ENCODE measurements at regions not wholly inside any gene's neighbourhood (a gene's known extent, or its start where the extent isn't known, plus 50 kb on each side); places are given as distances from the start of the nearest gene placed in this dataset.
"Not testable (repeated sequence)": the region's sequence is repeated elsewhere in the genome, so short reads cannot be mapped to it uniquely, and the experiment has no call there.

DNA sequence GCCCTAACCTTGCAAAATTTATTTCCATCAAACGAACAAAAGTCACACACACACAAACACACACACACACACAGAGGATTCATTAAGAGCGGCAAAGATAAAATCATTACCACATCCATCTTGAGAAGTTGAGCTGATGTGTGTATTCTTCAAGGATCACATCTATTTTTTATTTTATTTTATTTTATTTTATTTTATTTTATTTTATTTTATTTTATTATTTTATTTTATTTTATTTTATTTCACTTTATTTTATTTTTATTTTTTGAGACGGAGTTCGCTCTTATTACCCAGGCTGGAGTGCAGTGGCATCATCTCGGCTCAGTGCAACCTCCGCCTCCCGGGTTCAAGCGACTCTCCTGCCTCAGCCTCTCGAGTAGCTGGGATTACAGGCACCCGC, 71.3 kb upstream of the SHOX start:
- not testable (repeated sequence) for H4K8ac ChIP-seq (replicated peaks; ENCODE audit: insufficient read length, low read depth, low read length); H3K27me3 ChIP-seq (ENCODE audit: insufficient read depth, low read length); H3K4me2 ChIP-seq (ENCODE audit: insufficient read depth, insufficient read length, low read length); H2BK5ac ChIP-seq (ENCODE audit: insufficient read length, low read length); H3K27me3 Mint-ChIP-seq (ENCODE audit: low read depth); H4K5ac ChIP-seq (ENCODE audit: insufficient read length, low read depth, low read length); H3K23me2 ChIP-seq (ENCODE audit: insufficient read length, low read depth, low read length, poor library complexity, severe bottlenecking); H3K56ac ChIP-seq (ENCODE audit: insufficient read length, low read depth, low read length); H2AFZ ChIP-seq (ENCODE audit: low read length); H3K27ac Mint-ChIP-seq; H3K9ac ChIP-seq (ENCODE audit: extremely low read depth, insufficient read length, low read length); H2BK20ac ChIP-seq (ENCODE audit: low read depth, low read length, poor library complexity, severe bottlenecking); H2BK120ac ChIP-seq (ENCODE audit: low read depth, low read length, poor library complexity, severe bottlenecking); H3K79me2 ChIP-seq (ENCODE audit: insufficient read depth, low read length); H3K4ac ChIP-seq (ENCODE audit: low read depth, low read length); DNase-seq; H4K91ac ChIP-seq (ENCODE audit: insufficient read length, low read depth, low read length); H2BK12ac ChIP-seq (ENCODE audit: insufficient read length, low read depth, low read length); H3K14ac ChIP-seq (ENCODE audit: insufficient read depth, low read length); H3K4me1 ChIP-seq (ENCODE audit: insufficient read depth, low read length); H2AK5ac ChIP-seq (ENCODE audit: insufficient read length, low read length); H4K20me1 ChIP-seq (ENCODE audit: control insufficient read depth, insufficient read depth, insufficient read length); H3K9me3 ChIP-seq (ENCODE audit: control insufficient read depth, low read depth, low read length); H3T11ph ChIP-seq (ENCODE audit: low read length); H3K23ac ChIP-seq (ENCODE audit: insufficient read length, low read depth, low read length); H3K18ac ChIP-seq (ENCODE audit: insufficient read length, low read depth, low read length); H2BK15ac ChIP-seq (ENCODE audit: low read depth, low read length); H3K4me1 Mint-ChIP-seq; H3K36me3 Mint-ChIP-seq (ENCODE audit: insufficient read depth in 1 of 3, low read depth in 3 of 3); H3K79me1 ChIP-seq (ENCODE audit: insufficient read depth, low read depth, low read length, poor library complexity, severe bottlenecking); H3K9me3 Mint-ChIP-seq; H3K27ac ChIP-seq (ENCODE audit: insufficient read length, low read depth, low read length); H3K4me3 Mint-ChIP-seq
- WGBS (ENCODE audit: extremely low coverage, insufficient read length, low lambda C conversion rate): no CpG with 5 or more reads among the region's 10 CpGs
